NT2/D1 (cell line): ENCODE measurements at regions not wholly inside any gene's neighbourhood (a gene's known extent, or its start where the extent isn't known, plus 50 kb on each side); places are given as distances from the start of the nearest gene placed in this dataset.

Source experiments
- YY1 ChIP-seq: IDR thresholded peaks from 2 replicates; pipeline ENCODE4 v1.6.1; 2011; ENCODE audit not compliant: insufficient read length, insufficient read depth
- ZNF274 ChIP-seq: IDR thresholded peaks from 2 replicates; pipeline ENCODE4 v1.6.1; 2011; ENCODE audit warnings: mild to moderate bottlenecking, low read depth, low read length

DNA sequence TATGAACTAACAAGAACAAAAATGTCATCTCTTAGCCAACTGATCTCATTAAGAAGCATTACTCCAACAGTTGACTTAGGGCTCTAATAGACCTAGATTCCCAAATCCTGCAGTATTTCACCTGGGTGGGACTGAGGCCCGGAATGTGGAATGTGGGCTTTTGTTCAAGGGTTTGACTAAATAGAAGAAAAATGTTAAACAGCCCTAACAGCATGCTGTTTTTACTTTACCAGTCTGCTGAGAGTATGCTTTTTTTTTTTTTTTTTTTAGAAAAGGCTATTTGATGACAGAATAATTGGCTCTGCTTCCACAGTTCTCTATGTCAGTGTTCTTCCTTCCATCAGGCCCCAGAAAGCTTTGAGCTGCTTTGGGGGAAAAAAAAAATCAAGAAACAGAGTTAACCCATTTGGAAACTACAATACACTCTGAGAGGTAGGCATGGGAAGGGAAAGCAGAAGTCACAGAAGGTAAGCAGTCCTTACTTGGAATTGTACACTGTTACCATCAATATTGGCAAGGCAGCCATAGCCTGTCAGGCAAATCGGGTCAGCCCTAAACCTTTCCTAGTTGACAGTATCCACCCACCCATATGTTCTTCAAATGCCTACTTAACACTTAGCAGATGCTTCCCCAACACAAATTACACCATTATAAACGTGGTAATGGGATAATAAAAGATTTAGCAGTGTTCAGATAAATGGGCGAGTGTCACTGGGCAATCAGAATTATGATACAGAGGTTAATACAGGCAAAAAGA is 224.2 kb downstream of the CNTN3 start:
- TF ChIP-seq ZNF274 (no peak), YY1 (no peak)
